HEK293T (cell line): ENCODE measurements at regions not wholly inside any gene's neighbourhood (a gene's known extent, or its start where the extent isn't known, plus 50 kb on each side); places are given as distances from the start of the nearest gene placed in this dataset.

Experiments used
- ARNT ChIP-seq: fragments of 450-650 bp; IDR thresholded peaks from 2 replicates; pipeline ENCODE4 v1.6.1; 2017; ENCODE audit warnings: mild to moderate bottlenecking
- BHLHE40 ChIP-seq: fragments of 450-650 bp; IDR thresholded peaks from 2 replicates; pipeline ENCODE4 v1.6.1; 2016; ENCODE audit warnings: mild to moderate bottlenecking, moderate library complexity, borderline replicate concordance
- ELF4 ChIP-seq: fragments of 450-650 bp; IDR thresholded peaks from 2 replicates; pipeline ENCODE4 v1.6.1; 2017; ENCODE audit warnings: antibody characterized with exemption
- FOXA1 ChIP-seq: fragments of 450-650 bp; IDR thresholded peaks from 2 replicates; pipeline ENCODE4 v1.6.1; 2016; ENCODE audit warnings: mild to moderate bottlenecking
- FOXK2 ChIP-seq: fragments of 450-650 bp; IDR thresholded peaks from 2 replicates; pipeline ENCODE4 v1.6.1; 2016; ENCODE audit warnings: mild to moderate bottlenecking
- L3MBTL2 ChIP-seq: fragments of 450-650 bp; conservative IDR thresholded peaks from 2 replicates; pipeline ENCODE4 v1.6.1; 2016; ENCODE audit warnings: mild to moderate bottlenecking
- SP1 ChIP-seq: fragments of 450-650 bp; IDR thresholded peaks from 2 replicates; pipeline ENCODE4 v1.6.1; 2017
- TARDBP ChIP-seq: fragments of 450-650 bp; IDR thresholded peaks from 2 replicates; pipeline ENCODE4 v1.6.1; 2016
- TF ChIP-seq, protein P1 (sequence below): fragments of 450-650 bp; IDR thresholded peaks from 2 replicates; pipeline ENCODE4 v1.6.1; 2016

DNA sequence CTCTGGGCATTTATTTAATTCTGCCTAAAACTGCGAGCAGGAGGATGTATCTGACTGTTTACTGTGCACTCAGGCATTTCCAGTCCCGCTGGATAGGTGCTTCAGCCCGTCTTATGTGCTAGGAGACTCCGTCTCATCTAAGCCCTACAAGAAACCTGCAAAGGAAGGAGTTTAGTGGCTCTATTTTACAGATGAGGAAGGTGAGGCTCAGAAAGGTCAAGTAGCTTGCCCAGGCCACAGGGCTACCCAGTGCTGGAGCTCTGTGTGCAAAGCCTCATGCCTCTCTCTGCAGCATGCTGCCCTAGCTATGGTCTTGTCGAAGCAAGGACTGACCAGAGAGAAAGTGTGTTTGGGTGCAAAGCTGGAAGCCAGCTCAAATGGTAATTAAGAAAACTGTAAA, 73.6 kb upstream of the AFF3 start:
- no peak for TF ChIP-seq ELF4
- no peak for TF ChIP-seq SP1
- TF ChIP-seq BHLHE40 = no peak
- TF ChIP-seq, protein P1, sequence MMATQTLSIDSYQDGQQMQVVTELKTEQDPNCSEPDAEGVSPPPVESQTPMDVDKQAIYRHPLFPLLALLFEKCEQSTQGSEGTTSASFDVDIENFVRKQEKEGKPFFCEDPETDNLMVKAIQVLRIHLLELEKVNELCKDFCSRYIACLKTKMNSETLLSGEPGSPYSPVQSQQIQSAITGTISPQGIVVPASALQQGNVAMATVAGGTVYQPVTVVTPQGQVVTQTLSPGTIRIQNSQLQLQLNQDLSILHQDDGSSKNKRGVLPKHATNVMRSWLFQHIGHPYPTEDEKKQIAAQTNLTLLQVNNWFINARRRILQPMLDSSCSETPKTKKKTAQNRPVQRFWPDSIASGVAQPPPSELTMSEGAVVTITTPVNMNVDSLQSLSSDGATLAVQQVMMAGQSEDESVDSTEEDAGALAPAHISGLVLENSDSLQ = no peak
- no peak for TF ChIP-seq L3MBTL2
- no peak for TF ChIP-seq FOXA1
- TF ChIP-seq TARDBP = no peak
- no peak for TF ChIP-seq ARNT
- TF ChIP-seq FOXK2 = no peak
